HG03565 (cell line): ENCODE measurements at regions not wholly inside any gene's neighbourhood (a gene's known extent, or its start where the extent isn't known, plus 50 kb on each side); places are given as distances from the start of the nearest gene placed in this dataset.

Experiments used
- ATAC-seq: cut with Tn5 transposase; IDR thresholded peaks from one replicate; pipeline ENCODE4 v1.9.1; 2021; ENCODE audit warnings: mild to moderate bottlenecking, moderate library complexity; ENCODE audit not compliant: unreplicated experiment

DNA sequence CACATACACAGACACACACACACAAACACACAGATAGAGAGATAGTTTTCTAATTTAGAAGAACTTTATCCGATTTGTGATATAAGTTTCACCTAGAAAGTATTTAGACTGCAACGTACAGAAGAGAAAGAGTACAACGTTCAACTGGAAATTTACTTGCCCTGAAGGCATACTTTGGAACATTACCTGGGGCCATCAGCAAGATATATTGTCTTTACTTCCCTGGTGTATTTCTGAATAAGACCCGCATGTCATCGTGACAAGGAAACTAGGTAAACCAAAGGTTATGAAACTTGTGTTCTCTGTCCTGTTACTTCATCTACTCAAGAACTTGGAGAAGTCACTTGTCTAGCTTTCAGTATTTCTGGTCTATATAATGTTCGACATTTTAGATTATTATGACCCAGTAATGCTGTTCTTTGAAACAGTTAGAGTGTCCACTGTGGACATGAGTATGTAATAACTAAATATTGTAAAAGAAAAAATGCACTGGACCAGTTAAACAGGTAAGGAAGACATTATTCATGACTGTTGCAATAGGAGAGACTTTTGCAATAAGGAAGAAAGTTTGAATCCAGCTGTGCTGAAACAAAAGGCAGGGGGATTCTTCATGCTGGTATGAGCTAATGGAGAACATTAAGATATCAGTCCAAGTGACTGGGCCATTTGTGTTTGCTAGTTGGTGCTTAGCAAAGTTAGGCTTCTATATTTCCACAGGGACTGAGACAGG lies 1791.1 kb downstream of the MAT2B start:
- no peak for ATAC-seq

DNA sequence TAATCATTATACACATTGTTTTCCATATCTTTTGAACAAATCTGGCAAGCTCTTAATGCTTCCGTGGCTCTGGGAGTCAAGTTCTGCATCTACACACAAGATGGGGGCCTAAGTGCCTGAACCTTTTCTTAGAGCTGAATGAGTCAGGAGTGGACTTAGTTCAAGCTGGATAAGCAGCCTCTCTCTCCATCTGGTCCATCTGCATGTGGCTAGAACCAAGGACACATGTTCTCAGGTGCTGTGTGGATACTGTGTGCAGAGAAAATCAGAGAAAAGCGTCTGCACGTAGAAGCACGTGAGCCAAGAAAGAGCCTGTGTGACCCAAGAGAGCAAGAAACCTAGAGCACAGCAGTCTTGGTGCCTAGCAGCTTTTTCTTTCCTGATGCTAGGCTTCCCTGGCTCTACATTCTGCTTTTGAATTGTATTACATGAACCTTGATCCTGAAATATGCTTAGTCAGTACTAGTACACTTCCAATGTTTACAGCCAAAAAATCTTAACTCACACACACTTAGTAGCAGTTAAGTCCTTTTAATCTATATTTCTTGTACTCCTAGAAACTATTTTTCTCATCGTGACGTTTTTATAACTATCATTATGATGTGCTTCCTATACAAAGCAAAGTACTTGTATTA lies 1798.9 kb downstream of the MAT2B start:
- no peak for ATAC-seq

GRCh38 chr5:165305596-165305995 lies 1800.2 kb downstream of the MAT2B start:
- no peak for ATAC-seq

DNA sequence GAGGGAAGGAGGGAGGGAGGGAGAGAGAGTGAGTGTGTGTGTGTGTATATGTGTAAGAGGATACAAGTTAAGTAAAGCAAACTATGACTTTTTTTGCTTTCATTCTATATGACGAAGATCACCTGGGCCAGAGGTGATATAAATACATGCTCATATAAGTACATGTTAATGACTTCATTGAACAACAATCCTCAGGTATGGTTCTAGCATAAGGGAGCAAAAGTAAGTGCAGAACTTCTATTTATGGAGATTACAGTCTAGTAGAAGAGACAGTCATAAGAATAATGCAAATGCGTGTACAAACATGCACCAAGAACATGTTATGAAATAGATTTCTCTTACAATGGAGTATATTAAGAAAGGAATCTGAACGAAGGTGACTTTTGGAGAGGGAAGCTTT lies 1804.0 kb downstream of the MAT2B start:
- no peak for ATAC-seq

DNA sequence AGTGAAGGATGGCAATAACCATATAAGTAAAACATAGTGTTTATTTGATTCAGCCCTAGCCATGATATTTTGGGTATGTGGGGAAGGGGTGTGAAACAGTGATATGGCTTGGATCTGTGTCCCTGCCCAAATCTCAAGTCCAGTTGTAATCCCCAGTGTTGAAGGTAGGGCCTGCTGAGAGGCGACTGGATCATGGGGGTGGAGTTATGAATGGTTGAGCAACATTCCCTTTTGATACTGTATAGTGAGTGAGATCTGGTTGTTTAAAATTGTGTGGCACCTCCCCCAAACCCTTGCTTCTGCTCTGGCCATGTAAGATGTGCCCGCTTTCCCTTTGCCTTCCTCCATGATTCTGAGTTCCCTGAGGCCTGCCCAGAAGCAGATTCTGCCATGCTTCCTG lies 1804.6 kb downstream of the MAT2B start:
- no peak for ATAC-seq

- ATAC-seq = no peak
Measured at GRCh38 chr5:165321912-165322311, 1816.5 kb downstream of the MAT2B start.

DNA sequence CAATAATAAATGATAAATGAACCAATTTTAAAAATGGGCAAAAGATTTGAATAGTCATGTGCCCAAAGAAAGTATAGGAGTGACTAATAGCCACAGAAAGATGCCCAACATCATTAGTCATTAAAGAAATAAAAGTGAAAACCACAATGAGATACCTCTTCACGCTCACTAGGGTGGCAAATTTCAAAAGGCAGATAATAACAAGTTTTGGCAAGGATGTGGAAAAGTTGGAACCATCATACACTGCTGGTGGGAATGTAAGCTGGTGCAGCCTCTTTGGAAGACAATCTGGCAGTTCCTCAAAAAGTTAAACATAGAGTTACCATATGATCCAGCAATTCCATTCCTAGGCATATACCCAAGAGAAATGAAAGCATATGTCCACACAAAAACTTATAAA lies 1819.8 kb downstream of the MAT2B start:
- no peak for ATAC-seq

GRCh38 chr5:165327631-165328030 lies 1822.2 kb downstream of the MAT2B start:
- ATAC-seq = no peak

DNA sequence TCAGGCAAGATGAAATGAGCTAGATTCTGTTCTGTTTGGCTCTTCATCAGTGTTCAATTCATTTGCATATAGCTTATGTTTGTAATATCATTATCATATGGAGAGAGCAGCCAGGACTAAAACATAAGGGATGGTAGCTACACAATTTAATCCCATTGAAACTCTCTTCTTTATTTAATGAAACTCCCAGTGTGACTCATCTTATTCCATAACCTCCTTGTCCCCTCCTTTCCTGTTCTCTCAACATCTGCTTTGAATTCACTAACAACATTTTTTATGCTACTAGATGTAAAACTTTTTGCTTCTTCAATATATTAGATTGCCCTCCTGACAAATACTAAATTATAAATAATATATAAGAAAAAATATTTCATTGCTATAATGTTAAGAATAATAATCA lies 1823.4 kb downstream of the MAT2B start:
- no peak for ATAC-seq

DNA sequence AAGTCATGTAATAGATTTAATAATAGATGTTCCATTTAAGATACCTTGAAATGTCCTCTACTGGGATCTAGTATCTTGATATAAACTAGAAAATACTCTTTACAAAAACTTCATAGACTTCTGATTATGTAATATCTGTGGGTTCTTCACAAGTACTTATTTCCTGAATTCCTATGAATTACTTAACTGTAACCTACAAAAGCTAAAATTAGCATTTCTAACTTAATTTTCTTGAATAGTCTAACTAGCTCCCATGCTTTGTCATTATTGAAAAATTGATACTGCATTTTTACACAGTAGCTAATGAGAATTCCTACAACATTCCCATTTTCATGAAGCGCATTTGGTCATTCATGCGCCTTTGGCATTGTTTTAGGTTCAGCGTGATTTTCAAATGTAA lies 1828.2 kb downstream of the MAT2B start:
- no peak for ATAC-seq

GRCh38 chr5:165334201-165334600 lies 1828.8 kb downstream of the MAT2B start:
- no peak for ATAC-seq

DNA sequence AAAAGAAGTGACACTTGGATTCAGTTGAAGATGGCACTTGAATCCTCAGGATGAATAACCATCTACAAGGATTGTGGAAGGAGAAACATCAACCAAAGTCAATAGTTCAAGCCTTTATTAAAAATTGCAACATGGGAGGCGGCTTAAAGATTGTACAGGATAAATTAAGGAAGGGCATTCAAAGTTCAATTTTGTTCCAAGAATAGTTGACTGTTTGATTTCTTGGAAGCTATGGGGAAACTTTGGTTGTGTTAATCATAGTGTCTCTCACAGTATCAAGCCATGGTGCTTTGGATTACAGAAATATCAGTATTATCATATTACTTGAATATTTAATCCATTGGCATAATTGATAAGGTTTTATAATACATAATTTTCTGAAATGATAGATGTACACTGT lies 1844.3 kb downstream of the MAT2B start:
- ATAC-seq = no peak

GRCh38 chr5:165351342-165351741 lies 1845.9 kb downstream of the MAT2B start:
- no peak for ATAC-seq

DNA sequence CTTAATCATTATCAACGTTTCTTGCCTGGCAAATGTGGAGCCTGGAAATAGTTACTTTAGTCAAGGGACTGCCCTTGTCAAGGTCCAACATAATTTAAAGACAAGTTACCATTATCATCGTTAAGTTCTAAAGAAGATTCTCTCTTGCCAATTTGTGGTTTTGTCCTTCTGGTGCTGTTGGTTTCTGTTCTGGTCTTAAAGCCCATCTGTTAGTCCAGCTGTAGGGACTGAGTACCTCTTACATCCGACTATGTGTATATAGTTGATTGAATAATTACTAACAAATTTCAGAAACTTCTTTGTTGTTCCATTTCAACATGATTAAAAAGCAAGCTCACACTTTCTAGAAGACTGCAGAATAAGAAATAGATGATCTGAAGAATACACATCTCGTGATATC lies 1854.9 kb downstream of the MAT2B start:
- ATAC-seq = no peak

GRCh38 chr5:165360784-165361542 lies 1855.5 kb downstream of the MAT2B start:
- no peak for ATAC-seq

DNA sequence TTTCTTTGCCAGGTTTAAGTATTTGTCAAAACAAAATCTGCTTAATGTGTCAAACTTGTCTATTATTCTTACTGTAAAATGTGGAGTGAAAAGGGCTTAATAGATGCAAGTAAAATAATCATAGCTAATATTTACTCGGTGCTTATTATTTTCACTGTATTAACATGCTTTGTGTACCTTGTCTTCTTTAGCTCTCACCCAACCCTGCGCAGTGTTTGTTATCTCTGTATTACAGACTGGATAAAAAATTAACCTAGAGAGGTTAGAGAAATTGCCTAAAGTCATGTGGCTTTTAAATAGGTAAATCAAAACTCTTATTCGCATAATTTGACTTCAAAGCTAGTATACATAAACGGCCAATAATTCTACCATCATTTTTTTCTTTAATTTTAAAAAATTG lies 1864.8 kb downstream of the MAT2B start:
- ATAC-seq = no peak

GRCh38 chr5:165370794-165371193 lies 1865.4 kb downstream of the MAT2B start:
- no peak for ATAC-seq

- ATAC-seq = no peak
Measured at GRCh38 chr5:165375201-165375600, 1869.8 kb downstream of the MAT2B start.

- no peak for ATAC-seq
Measured at GRCh38 chr5:165393839-165394238, 1888.4 kb downstream of the MAT2B start.

- no peak for ATAC-seq
Measured at GRCh38 chr5:165397516-165397915, 1892.1 kb downstream of the MAT2B start.

- ATAC-seq = no peak
Measured at GRCh38 chr5:165400086-165400485, 1894.7 kb downstream of the MAT2B start.

GRCh38 chr5:165404917-165405316 lies 1899.5 kb downstream of the MAT2B start:
- no peak for ATAC-seq
